A673 (cell line): ENCODE measurements at regions not wholly inside any gene's neighbourhood (a gene's known extent, or its start where the extent isn't known, plus 50 kb on each side); places are given as distances from the start of the nearest gene placed in this dataset.

Source experiments
- EZH2 ChIP-seq: fragments of 200-600 bp; sonication (generic); IDR thresholded peaks from 2 replicates; pipeline ENCODE4 v1.6.1; 2017; ENCODE audit warnings: borderline replicate concordance, low read depth, mild to moderate bottlenecking, mixed read lengths, antibody characterized with exemption, low read length; ENCODE audit not compliant: poor library complexity, severe bottlenecking
- TF ChIP-seq, protein P1 (sequence below): fragments of 300-800, 200-600 bp; sonication (generic); conservative IDR thresholded peaks from 2 replicates; pipeline ENCODE4 v1.5.1; 2017; ENCODE audit warnings: low read depth, mild to moderate bottlenecking, antibody characterized with exemption, low read length, moderate library complexity, mixed read lengths

DNA sequence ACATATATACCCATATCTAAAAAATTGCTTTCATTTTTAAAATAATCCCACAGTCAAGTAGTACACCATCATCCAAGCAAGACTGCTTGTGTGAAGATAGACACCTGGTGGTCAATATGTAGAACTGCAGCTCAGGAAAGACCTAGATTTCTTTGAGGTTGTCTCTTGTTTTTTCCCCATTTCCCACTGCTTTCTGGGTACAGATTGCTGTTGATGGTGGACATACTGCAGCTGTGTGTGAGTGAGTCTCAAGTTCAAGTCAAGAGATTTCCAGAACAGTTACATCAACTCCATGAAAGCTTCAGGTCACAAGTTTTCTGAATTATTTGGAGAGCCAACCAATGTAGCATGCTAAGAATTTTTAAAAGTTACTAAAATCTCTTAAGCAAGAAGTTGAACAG is 306.4 kb downstream of the DUSP10 start:
- TF ChIP-seq, protein P1, sequence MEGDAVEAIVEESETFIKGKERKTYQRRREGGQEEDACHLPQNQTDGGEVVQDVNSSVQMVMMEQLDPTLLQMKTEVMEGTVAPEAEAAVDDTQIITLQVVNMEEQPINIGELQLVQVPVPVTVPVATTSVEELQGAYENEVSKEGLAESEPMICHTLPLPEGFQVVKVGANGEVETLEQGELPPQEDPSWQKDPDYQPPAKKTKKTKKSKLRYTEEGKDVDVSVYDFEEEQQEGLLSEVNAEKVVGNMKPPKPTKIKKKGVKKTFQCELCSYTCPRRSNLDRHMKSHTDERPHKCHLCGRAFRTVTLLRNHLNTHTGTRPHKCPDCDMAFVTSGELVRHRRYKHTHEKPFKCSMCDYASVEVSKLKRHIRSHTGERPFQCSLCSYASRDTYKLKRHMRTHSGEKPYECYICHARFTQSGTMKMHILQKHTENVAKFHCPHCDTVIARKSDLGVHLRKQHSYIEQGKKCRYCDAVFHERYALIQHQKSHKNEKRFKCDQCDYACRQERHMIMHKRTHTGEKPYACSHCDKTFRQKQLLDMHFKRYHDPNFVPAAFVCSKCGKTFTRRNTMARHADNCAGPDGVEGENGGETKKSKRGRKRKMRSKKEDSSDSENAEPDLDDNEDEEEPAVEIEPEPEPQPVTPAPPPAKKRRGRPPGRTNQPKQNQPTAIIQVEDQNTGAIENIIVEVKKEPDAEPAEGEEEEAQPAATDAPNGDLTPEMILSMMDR = peak; percentile 83
- TF ChIP-seq EZH2 = no peak
